ENCODE measurements at regions not wholly inside any gene's neighbourhood (a gene's known extent, or its start where the extent isn't known, plus 50 kb on each side); places are given as distances from the start of the nearest gene placed in this dataset.
"Not testable (repeated sequence)": the region's sequence is repeated elsewhere in the genome, so short reads cannot be mapped to it uniquely, and the experiment has no call there.

GRCh38 chr13:112175162-112176075 lies 108.5 kb downstream of the SOX1 start:
- DNase-seq: no peak

DNA sequence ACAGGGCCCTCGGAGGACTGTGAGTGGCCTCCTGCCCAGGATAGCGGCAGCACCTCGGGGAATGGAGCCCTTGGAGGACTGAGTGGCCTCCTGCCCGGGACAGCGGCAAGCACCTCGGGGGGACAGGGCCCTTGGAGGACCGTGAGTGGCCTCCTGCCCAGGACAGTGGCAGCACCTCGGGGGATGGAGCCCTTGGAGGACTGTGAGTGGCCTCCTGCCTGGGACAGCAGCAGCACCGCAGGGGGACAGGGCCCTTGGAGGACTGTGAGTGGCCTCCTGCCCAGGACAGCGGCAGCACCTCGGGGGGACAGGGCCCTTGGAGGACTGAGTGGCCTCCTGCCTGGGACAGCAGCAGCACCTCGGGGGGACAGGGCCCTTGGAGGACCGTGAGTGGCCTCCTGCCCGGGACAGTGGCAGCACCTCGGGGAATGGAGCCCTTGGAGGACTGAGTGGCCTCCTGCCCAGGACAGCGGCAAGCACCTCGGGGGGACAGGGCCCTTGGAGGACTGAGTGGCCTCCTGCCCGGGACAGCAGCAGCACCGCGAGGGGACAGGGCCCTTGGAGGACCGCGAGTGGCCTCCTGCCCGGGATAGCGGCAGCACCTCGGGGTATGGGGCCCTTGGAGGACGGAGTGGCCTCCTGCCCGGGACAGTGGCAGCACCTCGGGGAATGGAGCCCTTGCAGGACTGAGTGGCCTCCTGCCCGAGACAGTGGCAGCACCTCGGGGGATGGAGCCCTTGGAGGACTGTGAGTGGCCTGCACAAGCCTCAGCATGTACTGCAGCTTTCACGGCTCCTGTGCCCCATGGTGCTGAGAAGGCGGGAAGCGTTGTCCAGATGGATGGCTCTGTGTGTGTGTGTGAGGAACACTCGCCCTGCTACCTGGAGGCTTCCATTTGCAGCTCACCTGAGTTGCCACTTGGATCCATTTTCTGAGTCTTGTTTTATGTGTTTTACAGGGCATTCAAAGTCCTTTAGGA lies 109.5 kb downstream of the SOX1 start:
- DNase-seq: not testable (repeated sequence)

DNA sequence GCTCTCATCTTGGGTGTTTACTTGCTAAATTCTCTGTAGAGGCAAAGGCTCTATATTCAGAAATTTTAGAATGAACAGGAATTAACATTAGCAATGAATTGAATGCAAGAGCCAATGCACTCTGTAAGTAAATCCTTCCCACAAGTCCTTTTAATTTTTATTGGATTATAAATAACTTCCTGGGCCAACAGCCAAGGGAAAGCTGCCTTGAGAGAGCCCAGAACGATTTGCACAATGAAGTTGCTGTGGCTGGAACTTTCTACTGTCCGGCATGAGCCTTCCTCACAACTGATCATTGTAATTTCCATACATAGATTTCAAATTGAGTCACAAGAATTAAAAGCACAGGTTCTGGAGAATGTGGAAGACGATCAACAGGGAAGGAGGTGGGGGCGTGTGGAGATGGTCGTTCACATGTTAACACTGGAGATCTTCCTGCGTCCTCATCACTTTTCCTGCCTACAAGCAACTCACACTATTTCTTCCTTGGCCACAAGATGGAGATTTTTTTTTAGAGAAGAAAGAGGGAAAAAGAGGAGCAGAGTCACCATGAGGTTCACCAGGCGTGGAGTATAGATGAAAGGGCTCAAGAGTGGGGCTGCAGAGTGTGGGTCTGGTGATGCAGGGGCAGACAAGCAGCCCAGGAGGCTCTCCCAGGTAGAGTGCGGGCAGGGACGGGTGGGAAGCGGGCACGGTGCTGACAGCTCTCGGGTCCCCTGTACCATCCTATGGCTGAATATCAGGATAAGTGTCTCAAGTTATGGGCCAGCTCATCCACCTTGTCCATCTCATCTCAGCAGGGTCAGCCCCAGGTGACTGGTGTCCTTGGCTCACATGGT lies 110.7 kb downstream of the SOX1 start:
- peak; percentile 20 for DNase-seq

- DNase-seq: no peak
Measured at GRCh38 chr13:112178769-112179168, 111.8 kb downstream of the SOX1 start.

GRCh38 chr13:112179421-112179820 lies 112.5 kb downstream of the SOX1 start:
- DNase-seq: no peak

GRCh38 chr13:112179995-112180394 lies 113.0 kb downstream of the SOX1 start:
- no peak for DNase-seq

DNA sequence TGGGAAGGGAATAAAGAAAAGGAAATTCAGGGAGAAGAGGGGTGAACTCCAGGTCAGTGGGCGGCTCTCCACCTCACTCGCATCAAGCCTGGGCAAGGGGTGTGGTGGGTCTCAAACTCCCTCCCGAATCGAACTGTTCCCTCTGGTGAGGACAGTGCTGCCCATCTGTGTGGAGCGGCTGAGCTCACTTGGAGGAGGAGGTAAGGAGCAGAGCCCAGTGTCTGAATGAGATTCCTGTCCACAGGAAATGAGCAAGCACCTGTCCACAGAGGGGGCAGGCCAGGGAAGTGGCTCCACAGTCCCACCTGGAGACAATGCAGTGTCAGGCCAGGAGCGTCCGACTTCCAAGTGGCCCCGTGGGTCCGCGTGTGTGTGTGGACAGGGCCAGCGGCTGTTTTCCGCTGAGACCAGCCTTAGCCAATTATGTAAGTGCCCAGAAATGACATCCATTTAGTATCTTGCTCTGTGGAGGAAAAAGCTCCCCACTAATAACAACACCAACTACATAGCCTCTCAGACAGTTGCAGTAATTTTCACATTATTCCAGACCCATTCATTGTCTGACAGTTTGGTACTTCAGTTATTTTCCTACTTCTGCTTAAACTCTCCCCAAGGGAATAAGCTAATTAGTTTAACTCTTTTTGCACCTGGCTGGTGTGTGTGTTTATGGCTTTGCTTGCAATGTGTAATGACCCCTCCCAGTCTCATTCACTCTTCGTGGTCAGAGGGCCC lies 114.6 kb downstream of the SOX1 start:
- DNase-seq: no peak

- no peak for DNase-seq
Measured at GRCh38 chr13:112182251-112182650, 115.3 kb downstream of the SOX1 start.

DNA sequence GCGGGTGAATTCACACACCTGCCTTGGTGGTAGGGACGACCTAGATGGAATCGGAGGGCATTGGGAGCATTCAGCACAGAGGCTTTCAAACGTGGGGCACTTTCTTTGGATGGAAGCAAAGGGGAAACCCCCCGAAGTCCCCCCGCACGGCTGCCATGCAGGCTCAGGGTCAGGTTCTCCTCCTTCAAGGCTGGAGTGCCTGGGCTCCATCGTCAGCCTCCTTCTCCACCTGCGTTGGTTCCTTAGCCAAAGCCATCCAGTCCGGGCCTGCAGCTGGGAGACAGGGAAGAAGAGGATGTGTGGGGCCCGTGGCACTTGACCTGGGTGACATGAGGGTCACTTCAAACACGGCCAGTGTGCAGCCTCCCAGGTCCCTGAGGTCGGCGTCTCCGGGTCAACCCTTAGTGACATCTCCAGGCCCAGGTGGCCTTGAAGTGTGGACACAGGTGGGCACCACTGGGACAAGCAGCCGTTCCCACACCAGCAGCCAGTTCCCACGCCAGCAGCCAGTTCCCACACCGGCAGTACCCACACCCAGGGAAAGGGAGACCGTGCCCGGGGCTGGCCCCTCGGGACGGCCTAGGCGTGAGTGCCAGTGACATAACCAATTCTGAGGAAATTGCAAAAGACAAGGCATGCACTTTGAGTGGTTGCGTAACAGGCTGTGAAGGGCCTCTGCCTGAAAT lies 116.0 kb downstream of the SOX1 start:
- DNase-seq: no peak

DNA sequence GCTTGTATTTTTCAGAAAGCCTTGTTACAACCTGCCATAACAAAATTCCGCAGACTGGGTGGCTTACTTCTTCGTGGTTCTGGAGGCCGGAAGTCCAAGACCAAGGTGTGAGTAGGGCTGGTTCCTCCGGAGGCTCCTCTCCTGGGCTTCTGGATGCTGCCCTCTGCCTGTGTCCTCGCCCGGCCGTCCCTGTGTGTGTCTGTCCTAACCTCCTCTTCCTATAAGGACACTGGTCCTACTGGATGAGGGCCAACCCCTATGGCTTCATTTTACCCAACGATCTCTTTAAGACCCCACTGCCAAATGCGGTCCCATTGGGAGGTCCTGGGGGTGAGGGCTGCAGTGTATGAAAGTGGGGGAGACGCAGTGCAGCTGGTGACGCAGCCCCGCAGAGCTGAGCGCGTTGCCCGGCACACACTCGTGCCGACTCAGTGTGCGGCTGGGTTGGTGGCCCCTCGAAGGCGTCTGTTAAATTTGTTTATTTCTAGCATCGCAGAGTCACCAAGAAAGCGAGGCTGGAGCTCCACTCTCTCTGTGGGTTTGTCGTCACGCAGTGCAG lies 116.7 kb downstream of the SOX1 start:
- DNase-seq: no peak

DNA sequence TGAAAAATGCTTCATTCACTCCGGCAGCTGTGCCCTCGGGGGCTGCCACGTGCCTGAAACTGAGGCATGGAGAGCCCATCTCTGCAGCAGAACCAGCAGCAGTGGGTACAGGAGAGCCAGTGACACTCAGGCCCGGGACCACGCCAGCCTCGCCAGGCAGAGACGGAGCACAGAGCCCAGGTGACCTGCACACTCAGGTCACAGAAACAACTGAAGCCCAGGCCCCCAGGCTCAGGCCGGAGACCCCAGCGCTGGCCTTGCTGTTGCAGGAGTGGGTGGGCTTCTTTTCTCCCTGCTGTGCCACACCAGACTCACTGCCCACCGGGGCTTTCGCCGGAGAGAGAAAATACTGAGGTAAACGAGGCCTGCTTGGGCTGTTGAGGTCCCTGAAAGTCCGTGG lies 117.3 kb downstream of the SOX1 start:
- no peak for DNase-seq

DNA sequence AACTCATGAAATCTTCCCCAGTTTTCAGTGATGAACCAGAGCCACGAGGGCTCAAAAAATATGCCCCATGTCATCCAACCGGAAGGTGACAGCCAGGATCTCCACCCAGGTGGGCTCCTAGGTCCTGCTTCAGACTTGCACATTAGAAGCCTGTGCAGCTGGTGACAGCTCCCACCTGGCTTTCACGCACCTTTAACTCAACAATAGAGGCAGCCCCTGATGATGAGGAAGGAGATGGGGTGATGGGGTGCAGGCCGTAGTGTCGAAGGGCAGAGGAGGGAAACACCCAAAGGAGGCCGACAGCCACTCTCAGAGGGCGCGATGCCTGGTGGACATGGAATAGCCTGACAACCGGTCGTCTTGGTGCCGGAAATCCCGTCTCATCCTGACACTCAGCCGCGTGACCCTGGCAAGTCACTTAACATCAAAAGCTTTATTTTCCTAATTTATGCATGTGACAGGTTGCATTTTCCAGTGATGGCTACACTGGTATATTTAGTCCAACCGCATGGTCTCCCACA lies 118.0 kb downstream of the SOX1 start:
- no peak for DNase-seq

- no peak for DNase-seq
Measured at GRCh38 chr13:112185466-112185865, 118.5 kb downstream of the SOX1 start.

DNA sequence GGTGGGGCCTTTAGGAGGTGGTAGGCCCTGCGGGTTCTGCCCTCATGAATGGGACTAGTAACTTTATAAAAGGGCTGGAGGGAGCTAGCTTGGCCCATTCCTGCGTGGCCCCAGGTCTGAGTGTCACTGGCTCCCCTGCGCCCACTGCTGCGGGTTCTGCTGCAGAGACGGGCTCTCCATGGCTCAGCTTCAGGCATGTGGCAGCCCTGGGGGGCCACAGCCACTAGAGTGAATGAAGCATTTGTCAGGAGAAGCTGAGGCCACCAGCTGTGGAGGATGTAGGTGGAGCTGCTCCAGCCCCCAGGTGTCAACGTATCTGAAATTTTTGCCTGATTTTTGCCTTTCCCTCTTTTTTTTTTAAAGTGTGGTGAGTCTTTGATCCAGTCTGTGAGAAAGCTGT lies 119.1 kb downstream of the SOX1 start:
- DNase-seq: no peak

GRCh38 chr13:112187527-112188297 lies 120.8 kb downstream of the SOX1 start:
- no peak for DNase-seq

DNA sequence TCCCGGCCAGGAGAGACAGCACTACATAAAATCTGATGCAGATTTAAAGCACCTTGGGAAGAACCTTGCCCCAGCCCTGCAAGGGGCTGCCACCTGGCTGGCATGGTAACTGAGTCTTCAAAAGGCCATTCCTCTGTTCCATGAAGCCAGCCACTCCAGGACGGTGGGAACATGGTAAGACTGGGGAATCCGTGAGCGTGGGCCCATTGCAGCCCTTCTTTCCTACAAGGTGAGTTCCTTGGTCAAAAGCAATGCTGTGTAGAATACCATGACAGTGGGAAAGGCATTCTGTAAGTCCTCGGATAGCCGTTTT lies 121.3 kb downstream of the SOX1 start:
- no peak for DNase-seq

DNA sequence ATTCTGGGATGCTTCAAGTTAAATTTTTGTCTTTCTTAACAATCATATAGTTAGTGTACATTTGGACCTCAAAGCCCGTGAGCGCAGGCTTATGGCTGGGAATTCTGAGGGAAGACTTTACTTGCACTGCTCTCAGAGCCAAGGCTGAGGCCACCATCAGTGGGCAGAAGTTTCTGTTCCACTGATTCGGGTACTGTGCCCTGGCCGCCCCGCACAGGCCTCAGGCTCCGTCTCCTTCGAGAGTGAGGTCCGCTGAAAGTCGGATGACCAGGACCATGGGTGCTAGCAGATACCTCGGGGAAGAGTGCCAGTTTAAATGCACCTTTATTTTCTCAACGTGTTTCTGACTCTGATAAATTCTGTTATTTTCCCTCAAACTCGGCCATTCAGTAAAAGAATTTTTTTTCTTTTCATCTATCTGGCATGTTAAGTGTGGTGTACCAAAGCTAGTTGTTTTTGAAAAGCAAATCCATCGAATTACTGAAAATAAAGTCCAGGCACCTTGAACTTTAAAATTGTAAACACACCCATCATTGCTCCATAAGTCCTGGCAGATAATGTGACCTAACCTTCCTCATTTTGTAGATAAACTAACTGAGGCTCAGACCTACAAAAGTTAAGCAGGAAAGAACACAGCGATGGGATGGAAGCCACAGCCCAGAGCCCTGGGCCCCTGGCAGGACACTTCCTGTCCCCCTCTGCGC lies 126.7 kb downstream of the SOX1 start:
- no peak for DNase-seq

DNA sequence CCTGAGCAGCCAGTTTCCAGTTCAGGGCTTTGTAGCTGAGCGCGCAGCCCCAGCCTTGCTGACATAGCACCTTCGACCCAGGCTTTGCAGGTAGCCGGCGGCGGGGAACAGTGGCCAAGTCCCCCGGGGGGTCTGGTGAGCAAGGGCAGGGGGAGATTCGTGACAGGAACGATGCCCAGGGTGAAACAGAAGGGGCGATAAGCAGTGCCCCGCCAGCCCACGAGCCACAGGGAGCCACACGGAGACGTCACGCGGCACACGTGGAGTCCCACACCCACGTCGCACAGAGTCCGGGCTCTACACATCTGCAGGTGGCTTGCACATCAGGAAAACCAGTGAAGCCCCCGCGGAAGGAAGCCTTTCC lies 127.2 kb downstream of the SOX1 start:
- no peak for DNase-seq

- DNase-seq: no peak
Measured at GRCh38 chr13:112194579-112194978, 127.6 kb downstream of the SOX1 start.
